ENCODE measurements at regions not wholly inside any gene's neighbourhood (a gene's known extent, or its start where the extent isn't known, plus 50 kb on each side); places are given as distances from the start of the nearest gene placed in this dataset.

GRCh38 chr21:36583591-36583990 is 103.7 kb upstream of the CLDN14 start:
- Histone ChIP-seq H2AFZ (ENCODE audit: insufficient read depth, low read depth, low read length, poor library complexity, severe bottlenecking) (no peak overlapping the region), H3K27me3 (ENCODE audit: control insufficient read depth in 2 of 2, insufficient read depth in 2 of 2, low read length in 2 of 2) (no peaks in the 10 kb centered on the region), H3K9ac (ENCODE audit: insufficient read depth, low read length, poor library complexity, severe bottlenecking) (no peak overlapping the region), H3K4me1 (ENCODE audit: control insufficient read depth in 1 of 2, insufficient read depth in 2 of 2, low read length in 2 of 2) (no peaks in the 10 kb centered on the region), H3K27ac (ENCODE audit: low read depth in 1 of 2, low read length in 2 of 2) (no peak overlapping the region), H3K9me3 (replicated peaks in 1 of 2; ENCODE audit: control insufficient read depth in 1 of 2, insufficient read depth in 1 of 2, low read length in 2 of 2) (no peaks in the 10 kb centered on the region), H3K36me3 (replicated peaks in 1 of 2; ENCODE audit: control insufficient read depth in 1 of 2, insufficient read depth in 2 of 2, low read length in 2 of 2) (no peaks in the 10 kb centered on the region), H4K20me1 (ENCODE audit: insufficient read depth, low read length) (no peaks in the 10 kb centered on the region), H3K4me3 (replicated peaks in 1 of 3; ENCODE audit: low read depth in 2 of 3, low read length in 3 of 3) (no peak overlapping the region), H3K4me2 (replicated peaks; ENCODE audit: extremely low read depth, low read length, poor library complexity, severe bottlenecking) (no peak overlapping the region), H3K79me2 (ENCODE audit: insufficient read depth, low read length) (no peaks in the 10 kb centered on the region)
- peaks cover 0 to 11% (median 5%) of the 10 kb centered on the region in 3 donors for H3K27me3 Mint-ChIP-seq (ENCODE audit: low read depth in 3 of 3)
- intact Hi-C loops (cut with micrococcal nuclease) = no loop called here
- no peak for TF ChIP-seq CTCF (IDR thresholded peaks at IDR 0.05)
- DNase-seq = no peak
- H3K27ac Mint-ChIP-seq = no peak overlapping the region
- peaks cover 0 to 2% (median 0%) of the 10 kb centered on the region in 7 donors for H3K9me3 Mint-ChIP-seq
- WGBS (ENCODE audit: insufficient coverage) = no CpG with 5 or more reads among the region's 5 CpGs
- H3K4me3 Mint-ChIP-seq = no peak overlapping the region
- no peaks in the 10 kb centered on the region for H3K36me3 Mint-ChIP-seq
- no peaks in the 10 kb centered on the region for H3K4me1 Mint-ChIP-seq

GRCh38 chr21:36584980-36585940 is 105.3 kb upstream of the CLDN14 start:
- H3K4me2 ChIP-seq (replicated peaks; ENCODE audit: extremely low read depth, low read length, poor library complexity, severe bottlenecking) = no peak overlapping the region
- H3K27ac ChIP-seq (ENCODE audit: low read depth in 1 of 2, low read length in 2 of 2) = no peak overlapping the region
- no peak for TF ChIP-seq CTCF (IDR thresholded peaks at IDR 0.05)
- no peak overlapping the region for H3K4me3 ChIP-seq (replicated peaks in 1 of 3; ENCODE audit: low read depth in 2 of 3, low read length in 3 of 3)
- Mint-ChIP-seq H3K36me3 (no peaks in the 10 kb centered on the region), H3K27ac (no peak overlapping the region), H3K9me3 (peaks cover 0 to 1% (median 0%) of the 10 kb centered on the region in 7 donors), H3K4me3 (no peak overlapping the region), H3K27me3 (ENCODE audit: low read depth in 3 of 3) (peaks cover 3 to 11% (median 5%) of the 10 kb centered on the region in 3 donors), H3K4me1 (no peaks in the 10 kb centered on the region)
- H4K20me1 ChIP-seq (ENCODE audit: insufficient read depth, low read length) = no peaks in the 10 kb centered on the region
- H3K27me3 ChIP-seq (ENCODE audit: control insufficient read depth in 2 of 2, insufficient read depth in 2 of 2, low read length in 2 of 2) = no peaks in the 10 kb centered on the region
- intact Hi-C loops (cut with micrococcal nuclease) = no loop called here
- WGBS (ENCODE audit: insufficient coverage) = 80% methylated on average over 4 of the region's 6 CpGs
- H3K9ac ChIP-seq (ENCODE audit: insufficient read depth, low read length, poor library complexity, severe bottlenecking) = no peak overlapping the region
- no peak for DNase-seq
- H3K36me3 ChIP-seq (replicated peaks in 1 of 2; ENCODE audit: control insufficient read depth in 1 of 2, insufficient read depth in 2 of 2, low read length in 2 of 2) = no peaks in the 10 kb centered on the region
- H3K4me1 ChIP-seq (ENCODE audit: control insufficient read depth in 1 of 2, insufficient read depth in 2 of 2, low read length in 2 of 2) = no peaks in the 10 kb centered on the region
- H2AFZ ChIP-seq (ENCODE audit: insufficient read depth, low read depth, low read length, poor library complexity, severe bottlenecking) = no peak overlapping the region
- H3K9me3 ChIP-seq (replicated peaks in 1 of 2; ENCODE audit: control insufficient read depth in 1 of 2, insufficient read depth in 1 of 2, low read length in 2 of 2) = no peaks in the 10 kb centered on the region
- no peaks in the 10 kb centered on the region for H3K79me2 ChIP-seq (ENCODE audit: insufficient read depth, low read length)

All from CD14-positive monocyte (primary cell).